ENCODE measurements at regions not wholly inside any gene's neighbourhood (a gene's known extent, or its start where the extent isn't known, plus 50 kb on each side); places are given as distances from the start of the nearest gene placed in this dataset.
"Not testable (repeated sequence)": the region's sequence is repeated elsewhere in the genome, so short reads cannot be mapped to it uniquely, and the experiment has no call there.

DNA sequence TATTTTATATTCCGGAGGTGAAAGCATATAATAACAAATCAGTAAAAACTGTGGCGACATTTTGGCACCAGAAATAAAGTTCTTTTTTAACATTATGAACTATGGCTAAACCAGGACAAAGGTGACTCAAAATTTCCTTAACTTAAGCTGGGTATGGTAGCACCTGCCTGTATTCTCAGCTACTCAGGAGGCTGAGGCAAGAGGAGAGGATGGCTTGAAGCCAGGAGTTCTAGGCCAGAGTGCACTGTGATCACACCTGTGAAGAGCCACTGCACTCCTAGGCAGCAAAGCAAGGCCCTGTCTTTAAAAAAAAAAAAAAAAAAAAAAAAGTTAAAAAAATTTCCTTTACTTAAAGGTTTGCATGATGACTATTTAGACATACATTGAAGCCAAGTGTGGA is 63.0 kb upstream of the KIF2A start:
- not testable (repeated sequence) for DNase-seq

DNA sequence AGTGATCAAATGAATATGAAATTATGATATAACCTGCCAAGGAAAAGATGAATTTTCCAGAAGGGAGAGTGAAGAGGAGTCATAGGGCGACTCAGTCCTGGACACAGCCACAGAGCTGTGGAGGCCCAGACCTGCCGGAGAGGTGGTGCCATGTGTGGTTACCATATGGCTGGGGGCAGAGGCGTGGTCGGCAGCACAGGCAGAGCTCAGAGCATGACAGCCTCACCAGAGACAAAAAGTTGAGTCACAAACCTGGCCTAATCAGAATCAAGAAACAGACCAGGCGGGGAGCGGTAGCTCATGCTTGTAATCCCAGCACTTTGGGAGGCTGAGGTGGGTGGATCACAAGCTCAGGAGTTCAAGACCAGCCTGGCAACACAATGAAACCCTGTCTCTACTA is 57.8 kb upstream of the KIF2A start:
- not testable (repeated sequence) for DNase-seq

DNA sequence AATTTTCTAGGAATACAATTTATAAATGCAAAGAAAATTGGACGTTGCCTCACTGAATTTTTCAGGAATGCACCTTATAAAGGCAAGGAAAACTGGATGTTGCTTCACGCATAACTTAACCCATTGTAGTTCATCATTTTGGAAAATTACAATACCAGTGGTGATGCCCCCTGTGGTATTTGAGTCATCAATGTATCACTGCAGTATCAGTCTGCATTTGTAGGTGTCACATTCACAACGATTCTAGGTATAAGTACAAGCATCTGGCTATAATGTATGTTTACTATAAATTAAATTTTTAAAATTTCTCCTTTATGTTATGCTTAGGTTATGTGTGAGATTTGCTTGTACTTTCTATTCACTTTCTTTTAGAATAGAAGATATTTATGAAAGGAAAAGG is 55.9 kb upstream of the KIF2A start:
- DNase-seq: not testable (repeated sequence)

DNA sequence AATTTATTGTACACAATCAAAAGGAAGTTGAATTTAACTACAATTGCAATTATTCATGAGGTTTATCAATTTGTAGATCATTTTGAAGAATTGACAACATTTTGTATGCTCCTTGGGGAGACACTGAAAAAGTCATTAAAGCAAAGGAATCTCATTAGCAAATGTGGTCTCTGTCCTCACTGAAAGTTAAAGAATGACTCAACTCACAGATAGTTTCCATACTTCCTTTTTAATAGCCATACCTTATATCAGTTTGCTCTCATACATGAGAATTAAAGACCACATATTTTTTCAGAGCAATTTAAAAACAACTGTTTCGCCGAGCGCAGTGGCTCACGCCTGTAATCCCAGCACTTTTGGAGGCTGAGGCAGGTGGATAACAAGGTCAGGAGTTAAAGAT is 55.1 kb upstream of the KIF2A start:
- DNase-seq: not testable (repeated sequence)

DNA sequence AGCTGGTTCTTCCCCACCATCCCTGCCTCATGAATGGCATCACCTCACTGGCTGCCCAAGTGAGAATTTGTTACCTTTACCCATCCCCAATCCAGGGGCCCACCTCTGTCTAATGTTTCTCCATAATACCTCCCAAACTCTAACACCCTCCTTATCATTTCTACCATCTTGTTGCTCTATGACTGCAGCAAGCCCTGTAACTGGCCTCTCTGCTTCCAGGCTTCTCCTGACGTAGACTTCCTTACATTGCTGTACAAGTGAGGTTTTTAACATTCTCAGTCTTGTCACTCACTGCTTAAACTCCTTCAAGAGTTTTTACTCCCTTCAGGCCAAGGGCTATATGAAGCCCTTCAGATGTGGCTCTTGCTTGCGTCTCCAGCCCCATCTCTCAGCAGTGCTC is 53.5 kb upstream of the KIF2A start:
- not testable (repeated sequence) for DNase-seq

DNA sequence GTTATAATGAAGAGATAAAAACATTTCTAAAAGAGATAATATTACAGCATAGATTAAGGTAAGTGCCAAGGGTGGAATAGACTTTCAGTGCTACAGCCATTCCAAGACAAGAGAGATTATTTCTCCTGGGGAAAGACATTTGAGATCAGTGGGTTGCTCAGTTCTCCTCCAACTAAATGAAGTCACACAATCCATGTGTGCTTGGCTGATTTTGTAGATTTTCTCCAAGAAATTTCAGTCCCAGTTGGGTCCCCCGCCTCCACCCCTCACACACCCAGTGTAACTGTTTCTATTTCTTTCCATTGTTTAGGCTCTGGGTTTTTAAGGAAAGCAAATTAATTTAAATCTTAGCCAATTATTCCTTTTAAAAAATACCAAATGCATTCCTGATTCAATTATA is 50.5 kb upstream of the KIF2A start:
- DNase-seq: not testable (repeated sequence)

DNA sequence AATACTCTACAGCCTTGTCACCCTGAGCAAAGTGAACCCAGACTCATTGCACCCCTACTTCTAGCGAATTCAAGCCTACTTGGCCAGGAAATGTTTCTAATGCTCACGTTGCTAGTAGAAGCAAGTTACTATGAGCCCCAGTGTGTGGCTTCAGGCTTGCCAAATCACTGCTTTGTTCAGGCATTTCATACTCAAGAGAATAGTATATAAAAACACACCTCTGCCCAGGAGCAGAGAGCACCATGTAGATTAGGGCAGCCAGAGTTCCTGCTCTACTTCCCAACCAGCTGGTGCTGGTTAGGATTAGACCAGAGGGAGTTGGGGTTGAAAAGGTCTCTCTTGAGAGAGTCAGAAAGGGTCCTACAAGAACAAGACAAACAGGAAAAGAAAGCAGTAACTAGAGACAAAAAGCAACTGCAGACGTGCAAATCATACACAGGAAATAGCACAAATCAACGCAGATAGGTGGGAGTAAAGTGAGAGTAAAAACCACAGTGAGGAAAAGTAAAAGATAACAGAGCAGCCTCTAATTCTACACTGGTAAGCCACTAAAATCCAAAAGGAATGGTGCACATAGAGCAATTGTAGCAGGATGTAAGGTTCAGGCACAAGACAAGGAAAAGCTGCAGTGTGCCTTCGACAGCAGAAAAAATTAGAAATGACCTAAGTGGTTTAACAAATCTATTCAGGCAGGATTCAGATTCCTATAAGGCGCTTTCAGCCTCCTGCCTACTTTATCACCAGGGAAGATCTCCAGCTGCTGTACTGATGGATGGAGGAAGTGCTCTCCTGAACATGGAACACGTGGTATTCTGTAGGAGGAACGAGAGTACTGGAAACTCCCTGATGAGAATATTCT is 49.6 kb upstream of the KIF2A start:
- no peak for DNase-seq
